ENCODE measurements at regions not wholly inside any gene's neighbourhood (a gene's known extent, or its start where the extent isn't known, plus 50 kb on each side); places are given as distances from the start of the nearest gene placed in this dataset.

GRCh38 chr20:48364055-48364454, 463.7 kb downstream of the PREX1 start:
- Histone ChIP-seq H3K9ac (ENCODE audit: insufficient read depth, low read length, poor library complexity, severe bottlenecking) (no peak overlapping the region), H3K9me3 (replicated peaks in 1 of 2; ENCODE audit: control insufficient read depth in 1 of 2, insufficient read depth in 1 of 2, low read length in 2 of 2) (no peaks in the 10 kb centered on the region), H3K27me3 (ENCODE audit: control insufficient read depth in 2 of 2, insufficient read depth in 2 of 2, low read length in 2 of 2) (peaks cover 0 to 2% of the 10 kb centered on the region in 2 donors), H3K27ac (ENCODE audit: low read depth in 1 of 2, low read length in 2 of 2) (no peak overlapping the region), H3K4me2 (replicated peaks; ENCODE audit: extremely low read depth, low read length, poor library complexity, severe bottlenecking) (no peak overlapping the region), H2AFZ (ENCODE audit: insufficient read depth, low read depth, low read length, poor library complexity, severe bottlenecking) (no peak overlapping the region), H3K36me3 (replicated peaks in 1 of 2; ENCODE audit: control insufficient read depth in 1 of 2, insufficient read depth in 2 of 2, low read length in 2 of 2) (no peaks in the 10 kb centered on the region), H4K20me1 (ENCODE audit: insufficient read depth, low read length) (no peaks in the 10 kb centered on the region), H3K4me1 (ENCODE audit: control insufficient read depth in 1 of 2, insufficient read depth in 2 of 2, low read length in 2 of 2) (no peaks in the 10 kb centered on the region), H3K79me2 (ENCODE audit: insufficient read depth, low read length) (no peaks in the 10 kb centered on the region), H3K4me3 (replicated peaks in 1 of 3; ENCODE audit: low read depth in 2 of 3, low read length in 3 of 3) (no peak overlapping the region)
- H3K36me3 Mint-ChIP-seq, result no peaks in the 10 kb centered on the region
- H3K27me3 Mint-ChIP-seq (ENCODE audit: low read depth in 3 of 3), result peaks cover 5 to 19% (median 12%) of the 10 kb centered on the region in 3 donors
- H3K9me3 Mint-ChIP-seq, result peaks cover 3 to 10% (median 6%) of the 10 kb centered on the region in 7 donors
- H3K27ac Mint-ChIP-seq, result no peak overlapping the region
- H3K4me1 Mint-ChIP-seq, result no peaks in the 10 kb centered on the region
- TF ChIP-seq CTCF (IDR thresholded peaks at IDR 0.05), result no peak
- intact Hi-C loops (cut with micrococcal nuclease), result no loop called here
- no peak for DNase-seq
- H3K4me3 Mint-ChIP-seq, result no peak overlapping the region

- no peak overlapping the region for H3K4me3 Mint-ChIP-seq
- peaks cover 0 to 9% (median 4%) of the 10 kb centered on the region in 3 donors for H3K27me3 Mint-ChIP-seq (ENCODE audit: low read depth in 3 of 3)
- 27% methylated on average over 6 of the region's 9 CpGs for WGBS (ENCODE audit: insufficient coverage)
Observed at GRCh38 chr20:48360342-48360975, 467.3 kb downstream of the PREX1 start.

More at GRCh38 chr20:48360342-48360975, 467.3 kb downstream of the PREX1 start:
- Histone ChIP-seq H3K9ac (ENCODE audit: insufficient read depth, low read length, poor library complexity, severe bottlenecking) (no peak overlapping the region), H3K4me1 (ENCODE audit: control insufficient read depth in 1 of 2, insufficient read depth in 2 of 2, low read length in 2 of 2) (no peaks in the 10 kb centered on the region), H3K9me3 (replicated peaks in 1 of 2; ENCODE audit: control insufficient read depth in 1 of 2, insufficient read depth in 1 of 2, low read length in 2 of 2) (no peaks in the 10 kb centered on the region), H3K4me2 (replicated peaks; ENCODE audit: extremely low read depth, low read length, poor library complexity, severe bottlenecking) (no peak overlapping the region), H3K4me3 (replicated peaks in 1 of 3; ENCODE audit: low read depth in 2 of 3, low read length in 3 of 3) (no peak overlapping the region), H3K27me3 (ENCODE audit: control insufficient read depth in 2 of 2, insufficient read depth in 2 of 2, low read length in 2 of 2) (no peaks in the 10 kb centered on the region), H4K20me1 (ENCODE audit: insufficient read depth, low read length) (no peaks in the 10 kb centered on the region), H3K79me2 (ENCODE audit: insufficient read depth, low read length) (no peaks in the 10 kb centered on the region), H3K36me3 (replicated peaks in 1 of 2; ENCODE audit: control insufficient read depth in 1 of 2, insufficient read depth in 2 of 2, low read length in 2 of 2) (no peaks in the 10 kb centered on the region), H3K27ac (ENCODE audit: low read depth in 1 of 2, low read length in 2 of 2) (no peak overlapping the region), H2AFZ (ENCODE audit: insufficient read depth, low read depth, low read length, poor library complexity, severe bottlenecking) (no peak overlapping the region)
- Mint-ChIP-seq H3K27ac (no peak overlapping the region), H3K9me3 (peaks cover 0 to 5% (median 0%) of the 10 kb centered on the region in 7 donors), H3K36me3 (no peaks in the 10 kb centered on the region), H3K4me1 (no peaks in the 10 kb centered on the region)
- intact Hi-C loops (cut with micrococcal nuclease), result no loop called here
- DNase-seq, result no peak
- TF ChIP-seq CTCF (IDR thresholded peaks at IDR 0.05), result no peak

All from CD14-positive monocyte (primary cell).